ENCODE measurements at regions not wholly inside any gene's neighbourhood (a gene's known extent, or its start where the extent isn't known, plus 50 kb on each side); places are given as distances from the start of the nearest gene placed in this dataset.

DNA sequence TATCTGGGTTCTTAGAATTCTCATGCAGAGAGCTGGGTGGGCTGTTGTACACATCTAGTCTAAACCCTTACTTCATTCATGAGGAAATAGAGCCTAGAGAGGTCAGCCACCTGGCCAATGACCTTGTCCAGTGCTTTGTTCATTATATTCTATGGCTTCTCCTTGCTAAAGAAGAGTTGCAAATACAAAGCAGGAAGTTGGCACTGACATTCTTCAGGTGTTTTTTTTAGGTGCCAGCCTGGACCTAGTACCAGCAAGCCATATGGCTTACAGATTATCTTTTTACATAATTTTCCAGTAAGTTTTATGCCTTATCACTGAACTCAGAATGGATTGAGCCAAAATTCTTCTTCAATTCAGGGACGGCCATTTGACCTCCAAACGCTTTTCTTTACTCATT is 54.7 kb upstream of the PGM2 start:
- TF ChIP-seq, protein P1, sequence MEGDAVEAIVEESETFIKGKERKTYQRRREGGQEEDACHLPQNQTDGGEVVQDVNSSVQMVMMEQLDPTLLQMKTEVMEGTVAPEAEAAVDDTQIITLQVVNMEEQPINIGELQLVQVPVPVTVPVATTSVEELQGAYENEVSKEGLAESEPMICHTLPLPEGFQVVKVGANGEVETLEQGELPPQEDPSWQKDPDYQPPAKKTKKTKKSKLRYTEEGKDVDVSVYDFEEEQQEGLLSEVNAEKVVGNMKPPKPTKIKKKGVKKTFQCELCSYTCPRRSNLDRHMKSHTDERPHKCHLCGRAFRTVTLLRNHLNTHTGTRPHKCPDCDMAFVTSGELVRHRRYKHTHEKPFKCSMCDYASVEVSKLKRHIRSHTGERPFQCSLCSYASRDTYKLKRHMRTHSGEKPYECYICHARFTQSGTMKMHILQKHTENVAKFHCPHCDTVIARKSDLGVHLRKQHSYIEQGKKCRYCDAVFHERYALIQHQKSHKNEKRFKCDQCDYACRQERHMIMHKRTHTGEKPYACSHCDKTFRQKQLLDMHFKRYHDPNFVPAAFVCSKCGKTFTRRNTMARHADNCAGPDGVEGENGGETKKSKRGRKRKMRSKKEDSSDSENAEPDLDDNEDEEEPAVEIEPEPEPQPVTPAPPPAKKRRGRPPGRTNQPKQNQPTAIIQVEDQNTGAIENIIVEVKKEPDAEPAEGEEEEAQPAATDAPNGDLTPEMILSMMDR (IDR thresholded peaks at IDR 0.05; ENCODE audit: borderline replicate concordance, control extremely low read depth, extremely low read depth, insufficient read depth, missing control alignments) = no peak
- in situ Hi-C loops (cut with MboI; ENCODE audit: low sequenced_read_pairs, unreplicated experiment) = no loop called here
- DNase-seq (ENCODE audit: low spot score) = no peak

DNA sequence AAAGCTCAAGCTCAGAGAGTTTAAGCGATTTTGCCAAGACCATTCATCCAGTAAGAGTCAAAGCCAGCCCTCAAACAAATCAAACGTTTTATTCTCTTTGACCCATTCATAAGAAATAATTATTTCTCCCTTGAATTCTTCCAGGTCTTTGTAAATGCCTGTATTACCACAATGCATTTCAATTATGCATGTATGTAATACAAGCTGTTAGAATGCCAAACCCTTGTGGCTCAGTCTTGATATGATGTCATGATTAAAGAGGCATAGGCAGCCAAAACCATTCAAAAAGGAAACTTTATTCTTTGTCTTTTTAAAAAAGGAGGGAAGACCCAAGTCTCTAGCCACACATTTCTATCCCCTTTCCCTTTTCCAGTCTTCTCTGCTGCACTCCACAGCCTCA is 56.5 kb upstream of the PGM2 start:
- DNase-seq (ENCODE audit: low spot score) = no peak
- TF ChIP-seq, protein P1 (IDR thresholded peaks at IDR 0.05; ENCODE audit: borderline replicate concordance, control extremely low read depth, extremely low read depth, insufficient read depth, missing control alignments) = no peak
- in situ Hi-C loops (cut with MboI; ENCODE audit: low sequenced_read_pairs, unreplicated experiment) = no loop called here

DNA sequence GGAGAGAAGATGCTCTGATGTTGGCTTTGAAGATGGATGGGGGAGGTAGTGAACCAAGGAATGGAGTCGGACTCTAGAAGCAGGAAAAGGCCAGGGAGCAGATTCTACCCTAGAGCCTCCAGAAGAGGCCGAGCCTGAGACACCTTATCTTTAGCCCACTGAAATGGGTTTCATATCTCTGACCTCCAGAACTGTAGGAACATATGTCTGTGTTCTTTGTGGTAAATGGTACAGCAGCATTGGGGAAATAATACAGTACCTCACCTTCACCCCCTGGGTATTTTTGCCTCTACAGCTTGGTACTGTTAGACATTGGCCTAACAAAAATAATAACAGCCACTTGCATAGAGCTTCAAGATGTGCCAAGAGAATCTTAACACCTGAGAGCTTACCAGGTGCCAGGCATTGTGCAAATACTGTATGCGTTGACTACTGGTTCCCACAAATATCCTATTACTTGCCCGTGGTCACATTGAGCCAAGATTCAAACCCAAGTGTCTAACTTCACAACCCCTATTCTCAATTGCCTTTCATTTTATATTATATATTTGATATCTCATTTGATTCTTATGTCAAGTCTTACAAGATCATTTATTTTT is 57.0 kb upstream of the PGM2 start:
- TF ChIP-seq, protein P1 (IDR thresholded peaks at IDR 0.05; ENCODE audit: borderline replicate concordance, control extremely low read depth, extremely low read depth, insufficient read depth, missing control alignments) = no peak
- no peak for DNase-seq (ENCODE audit: low spot score)
- in situ Hi-C loops (cut with MboI; ENCODE audit: low sequenced_read_pairs, unreplicated experiment) = no loop called here

DNA sequence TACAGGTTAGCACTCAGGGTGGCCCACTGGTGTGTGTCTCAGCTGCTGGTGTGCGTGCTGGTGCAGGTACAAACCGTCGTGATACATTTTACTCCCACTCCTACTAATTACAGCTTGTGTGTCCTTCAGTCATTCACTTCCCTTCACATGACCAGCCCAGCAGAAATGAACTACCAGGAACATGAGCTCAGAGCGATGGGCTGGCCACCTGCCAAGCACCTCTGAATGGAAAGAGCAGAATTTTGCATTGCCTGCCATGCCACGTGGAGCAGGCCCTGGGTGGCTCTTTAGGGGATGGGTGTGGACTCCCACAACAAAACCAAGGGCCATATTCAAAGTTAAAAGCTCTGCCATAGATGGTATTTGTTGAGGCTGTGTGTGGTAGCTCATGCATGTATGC is 58.9 kb upstream of the PGM2 start:
- in situ Hi-C loops (cut with MboI; ENCODE audit: low sequenced_read_pairs, unreplicated experiment) = no loop called here
- no peak for DNase-seq (ENCODE audit: low spot score)

DNA sequence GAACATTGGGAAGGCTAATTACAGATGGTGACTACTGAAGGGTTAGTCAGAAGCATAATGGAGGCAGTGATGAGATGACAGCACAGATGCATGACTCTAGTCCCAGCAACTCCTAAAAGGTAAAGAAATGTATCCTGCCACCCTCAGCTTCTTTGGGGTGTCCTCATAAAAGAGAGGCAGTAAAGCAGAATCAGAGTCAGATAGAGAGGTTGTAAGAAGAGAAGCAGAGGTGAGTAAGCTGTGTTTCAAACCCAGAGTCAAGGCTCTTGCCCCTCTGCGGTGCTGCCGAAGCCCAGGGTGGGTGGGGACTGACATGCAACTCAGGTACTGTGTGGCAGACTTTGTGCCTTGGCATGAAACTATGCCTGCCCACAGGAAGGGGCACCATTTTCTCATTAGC is 59.5 kb upstream of the PGM2 start:
- in situ Hi-C loops (cut with MboI; ENCODE audit: low sequenced_read_pairs, unreplicated experiment) = no loop called here
- TF ChIP-seq, protein P1 (IDR thresholded peaks at IDR 0.05; ENCODE audit: borderline replicate concordance, control extremely low read depth, extremely low read depth, insufficient read depth, missing control alignments) = no peak
- DNase-seq (ENCODE audit: low spot score) = no peak

More for the DNA sequence above, 58.9 kb upstream of the PGM2 start:
- TF ChIP-seq, protein P1 (IDR thresholded peaks at IDR 0.05; ENCODE audit: borderline replicate concordance, control extremely low read depth, extremely low read depth, insufficient read depth, missing control alignments) = no peak

DNA sequence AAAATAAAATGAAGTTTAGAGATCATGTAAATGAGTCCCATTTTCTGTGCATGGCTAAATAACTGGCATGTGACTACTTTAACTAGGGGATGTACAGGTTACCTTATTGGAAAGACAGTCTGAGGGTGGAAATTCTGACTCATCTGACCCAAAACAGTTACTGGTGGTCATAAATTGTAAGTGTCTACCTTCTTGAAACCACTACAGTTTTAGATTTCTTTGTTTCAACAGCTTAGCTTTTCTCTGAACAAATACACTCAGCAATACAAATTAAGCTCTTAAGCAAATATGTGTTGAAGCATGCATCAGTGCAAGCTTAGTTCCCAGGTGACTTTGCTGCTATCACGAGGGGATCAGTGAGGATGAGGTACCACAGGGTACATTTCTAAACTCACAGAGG is 60.7 kb upstream of the PGM2 start:
- DNase-seq (ENCODE audit: low spot score) = peak; percentile 45
- in situ Hi-C loops (cut with MboI; ENCODE audit: low sequenced_read_pairs, unreplicated experiment) = no loop called here
- TF ChIP-seq, protein P1 (IDR thresholded peaks at IDR 0.05; ENCODE audit: borderline replicate concordance, control extremely low read depth, extremely low read depth, insufficient read depth, missing control alignments) = no peak

All from GM13976 (cell line).